Dermis blood vessel endothelial cell (primary cell): ENCODE measurements at regions not wholly inside any gene's neighbourhood (a gene's known extent, or its start where the extent isn't known, plus 50 kb on each side); places are given as distances from the start of the nearest gene placed in this dataset.

Experiments
- DNase-seq: peaks from one replicate; pipeline ENCODE4 v3.0.0; 2010

DNA sequence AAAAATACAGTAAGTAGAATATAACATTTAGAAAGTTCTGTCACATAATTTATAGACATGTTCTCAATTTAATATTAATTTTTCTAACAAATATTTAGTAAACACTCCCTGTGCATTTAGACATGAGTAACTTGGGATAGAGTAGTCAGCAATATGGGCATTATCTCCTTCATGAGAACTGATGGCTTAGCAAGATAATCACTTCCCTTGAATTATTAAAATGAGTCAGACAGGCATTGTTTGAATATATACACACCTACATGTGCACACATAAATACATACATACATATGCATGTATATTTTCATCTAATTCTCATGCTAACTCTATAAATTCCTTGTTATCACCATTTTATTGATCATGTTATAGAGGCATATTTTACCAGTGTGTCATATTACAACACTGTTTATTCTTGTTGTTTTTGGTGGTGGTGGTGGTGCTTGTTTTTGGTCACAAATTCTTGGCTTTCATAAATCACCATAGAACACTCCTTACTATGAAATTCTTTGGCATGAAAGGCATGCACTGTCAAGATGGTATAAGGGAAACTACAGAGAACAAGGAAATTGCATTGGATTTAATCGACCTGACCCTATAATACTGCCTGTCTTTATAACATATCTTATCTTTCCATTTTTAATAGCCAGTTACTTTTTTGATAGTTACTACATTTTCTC, 434.5 kb upstream of the MANEA start:
- DNase-seq = no peak

DNA sequence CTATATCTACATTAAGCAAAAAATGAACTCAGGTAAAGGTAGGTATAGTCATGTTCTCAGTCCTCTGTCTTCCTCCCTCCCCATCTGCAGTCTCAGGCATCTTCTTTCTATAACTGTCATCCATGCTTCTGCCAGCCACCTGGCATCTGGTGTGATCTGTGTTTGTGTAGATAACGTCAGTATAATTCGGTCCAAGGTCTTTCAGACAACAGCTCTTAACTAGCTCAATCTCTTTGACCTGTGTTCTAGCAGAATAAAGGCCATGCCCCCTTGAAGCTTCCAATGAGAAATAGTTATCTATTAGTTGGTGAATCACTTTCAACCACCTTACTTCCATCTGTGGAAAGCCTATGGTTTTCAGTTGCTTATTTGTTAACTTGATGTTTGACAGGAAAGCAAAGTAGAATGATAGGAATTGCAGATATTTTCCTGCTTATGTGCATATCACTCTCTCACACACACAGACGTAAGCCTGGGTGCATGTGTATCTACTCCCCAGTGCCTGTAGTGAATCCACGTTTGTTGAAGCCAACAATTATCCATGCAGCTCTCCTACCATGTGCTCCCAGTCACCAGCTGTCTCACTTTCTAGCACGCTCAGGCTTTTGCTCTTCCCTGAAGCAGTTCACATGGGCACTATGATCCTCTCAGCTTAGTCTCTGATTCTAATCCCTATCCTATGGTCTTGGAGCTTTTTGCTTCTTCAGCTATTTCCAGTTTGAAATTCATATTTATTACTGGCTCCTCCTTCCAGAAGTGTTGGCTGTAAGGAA, 433.7 kb upstream of the MANEA start:
- no peak for DNase-seq

DNA sequence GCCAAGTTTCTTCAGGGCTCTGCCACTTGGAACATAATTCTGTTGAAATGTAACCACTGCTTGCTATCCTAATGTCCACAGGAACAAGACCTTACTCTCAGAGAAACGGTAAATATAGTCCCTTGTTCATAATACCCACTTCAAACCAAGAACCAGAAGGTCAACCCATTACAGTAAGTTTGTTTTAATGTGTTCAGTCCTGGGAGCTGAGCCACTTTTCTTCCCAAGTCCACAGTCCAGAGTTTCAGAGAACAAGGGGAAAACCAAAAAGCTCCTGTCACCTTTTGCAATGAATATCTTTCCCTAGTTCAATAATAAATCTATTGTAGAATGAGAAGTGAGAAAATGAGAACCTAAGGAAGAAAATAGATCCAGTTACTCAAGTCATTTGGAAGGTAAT, 431.9 kb upstream of the MANEA start:
- DNase-seq = no peak

DNA sequence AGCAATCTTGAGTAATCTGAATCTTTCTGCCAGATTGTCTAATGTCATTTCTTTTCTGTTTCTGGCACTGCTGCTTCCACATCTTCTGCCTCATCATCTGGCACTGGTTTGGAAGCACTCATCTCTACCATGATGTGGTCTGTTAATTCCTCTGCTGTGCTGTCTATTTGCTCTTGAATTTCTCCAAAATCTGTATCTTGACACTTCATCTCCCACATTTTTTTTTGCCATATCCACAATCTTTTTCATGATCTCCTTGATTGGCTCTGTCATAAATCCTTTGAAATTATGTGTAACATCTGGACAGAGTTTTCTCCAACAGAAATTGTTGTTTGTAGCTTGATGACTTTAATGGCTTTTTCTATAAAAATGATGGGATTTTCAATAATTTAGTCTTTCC, 417.8 kb upstream of the MANEA start:
- DNase-seq = no peak

DNA sequence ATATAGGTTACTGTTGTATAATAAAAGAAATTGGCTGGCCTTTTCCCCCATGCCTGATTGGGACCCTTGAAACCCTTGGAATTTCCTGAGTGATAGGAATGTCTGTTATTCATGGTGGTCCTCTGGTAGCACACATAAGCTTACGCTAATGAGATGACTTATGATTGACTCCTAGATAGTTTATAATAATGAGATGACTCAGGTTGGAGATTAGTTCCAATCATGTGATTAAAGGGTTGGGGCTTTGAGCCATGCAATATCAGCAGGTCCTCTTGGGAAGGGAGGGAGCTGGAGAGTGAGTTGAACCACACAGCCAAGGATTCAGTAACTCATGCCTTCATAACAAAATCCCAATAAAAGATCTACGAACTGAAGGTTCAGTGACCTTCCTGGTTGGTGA, 407.6 kb upstream of the MANEA start:
- no peak for DNase-seq

DNA sequence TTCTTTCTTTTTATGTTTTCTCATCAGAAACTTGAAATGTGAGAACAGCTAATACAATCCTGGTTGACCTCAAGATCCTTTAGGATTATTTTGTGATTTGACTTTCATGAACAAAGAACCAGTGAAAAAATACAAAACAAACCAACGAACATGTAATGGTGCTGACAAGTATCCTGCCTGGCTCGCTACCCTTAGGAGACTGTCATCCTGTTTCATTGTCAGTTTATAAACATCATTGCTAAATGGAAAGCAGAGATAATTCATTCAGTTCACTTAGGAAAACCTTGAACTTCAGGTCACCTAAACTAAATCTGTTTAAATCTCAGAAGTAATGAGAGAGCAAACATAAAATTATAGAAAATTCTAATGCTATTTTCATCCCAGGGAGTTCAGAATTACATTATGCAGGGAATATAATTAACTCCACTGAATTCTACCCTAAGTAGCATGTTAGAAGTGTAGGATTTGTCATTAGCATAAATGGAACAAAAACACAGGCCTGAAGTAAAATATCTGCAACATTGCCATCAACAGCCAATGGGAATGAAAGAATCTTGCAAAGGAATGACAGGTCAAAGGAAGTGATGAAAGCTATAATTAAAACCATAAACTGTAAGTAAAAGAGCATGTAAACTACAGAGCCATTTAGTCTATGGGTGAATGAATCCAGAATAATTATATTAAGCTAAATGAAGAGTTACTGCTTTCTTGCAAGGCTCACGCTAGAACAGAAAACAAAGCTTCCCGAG, 401.2 kb upstream of the MANEA start:
- no peak for DNase-seq

DNA sequence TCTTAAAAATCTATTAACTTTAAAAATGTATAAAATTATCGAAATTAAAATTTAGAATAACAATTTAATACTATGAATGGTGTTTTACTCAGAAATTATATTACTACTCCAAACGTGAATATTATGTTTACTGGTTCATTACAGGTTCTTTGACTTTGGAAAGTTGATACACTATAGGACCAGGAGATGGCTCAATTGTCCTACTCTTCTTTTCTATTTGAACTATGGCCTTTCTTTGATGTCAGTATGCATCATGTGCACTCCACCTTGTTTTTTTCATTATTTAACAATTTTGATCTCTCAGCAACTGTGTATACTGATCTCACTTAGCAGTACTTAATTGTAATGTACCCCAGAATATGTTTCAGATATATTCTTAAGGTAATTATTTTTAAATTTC, 391.5 kb upstream of the MANEA start:
- no peak for DNase-seq

DNA sequence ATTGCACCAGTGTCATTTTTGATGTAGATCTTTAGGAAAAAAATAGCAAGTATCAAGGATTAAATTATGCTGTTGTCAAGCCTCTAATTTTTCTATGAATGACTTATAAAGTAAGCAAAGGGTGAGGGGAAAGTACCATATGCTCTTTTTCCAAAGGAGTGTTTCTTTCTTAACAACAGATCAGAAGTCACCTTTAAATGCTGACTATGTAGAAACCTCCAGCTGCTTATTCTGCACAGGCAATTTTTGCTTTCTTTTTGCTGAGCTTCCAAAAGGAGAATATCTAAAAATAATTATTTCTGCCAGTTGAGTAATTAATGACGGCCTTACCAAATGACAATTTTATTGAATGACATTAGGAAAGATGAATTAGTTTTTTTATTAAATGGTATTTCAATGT, 390.6 kb upstream of the MANEA start:
- DNase-seq = no peak

DNA sequence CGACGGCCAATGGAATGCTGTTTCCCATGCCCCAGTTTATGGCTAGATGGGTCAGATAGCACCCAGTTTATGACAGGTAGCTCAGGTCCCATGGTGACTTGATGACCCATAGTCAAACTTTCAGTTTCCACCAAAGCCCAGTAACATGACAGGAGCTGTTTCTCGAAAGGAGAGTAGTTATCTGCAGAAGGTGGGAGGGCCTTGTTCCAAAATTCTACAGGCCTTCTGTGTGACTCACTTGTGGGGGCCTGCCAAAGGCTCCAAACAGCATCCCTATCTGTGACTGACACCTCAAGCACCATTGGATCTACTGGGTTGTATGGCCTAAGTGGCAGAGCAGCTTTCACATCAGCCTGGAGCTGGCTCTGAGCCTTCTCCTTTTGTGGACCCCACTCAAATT, 379.7 kb upstream of the MANEA start:
- DNase-seq = no peak

DNA sequence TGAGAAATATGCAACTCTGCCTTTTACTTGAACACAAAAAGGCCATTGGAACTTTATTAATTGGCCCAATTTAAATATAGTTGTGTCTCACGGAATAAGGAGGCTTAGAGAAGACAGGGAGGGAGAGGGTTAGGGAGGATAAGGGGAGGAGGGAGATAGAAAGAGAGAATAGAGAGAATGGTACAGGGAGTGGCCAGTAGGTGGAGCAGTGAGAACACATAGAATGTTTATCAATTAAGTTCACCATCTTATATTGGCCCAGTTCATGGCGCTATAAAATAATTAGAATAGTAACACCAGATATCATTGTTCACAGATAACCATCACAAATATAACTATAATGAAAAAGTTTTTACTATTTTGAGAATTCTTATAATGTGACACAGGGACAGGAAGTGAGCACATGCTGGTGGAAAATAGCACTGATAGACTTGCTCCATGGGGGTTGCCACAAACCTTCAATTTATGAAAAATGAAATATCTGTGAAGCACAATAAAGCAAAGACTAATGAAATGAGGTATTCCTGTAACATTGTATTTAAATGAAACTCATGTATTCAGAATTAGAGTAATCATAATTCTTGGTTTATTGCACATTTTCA, 374.1 kb upstream of the MANEA start:
- peak; percentile 4 for DNase-seq

DNA sequence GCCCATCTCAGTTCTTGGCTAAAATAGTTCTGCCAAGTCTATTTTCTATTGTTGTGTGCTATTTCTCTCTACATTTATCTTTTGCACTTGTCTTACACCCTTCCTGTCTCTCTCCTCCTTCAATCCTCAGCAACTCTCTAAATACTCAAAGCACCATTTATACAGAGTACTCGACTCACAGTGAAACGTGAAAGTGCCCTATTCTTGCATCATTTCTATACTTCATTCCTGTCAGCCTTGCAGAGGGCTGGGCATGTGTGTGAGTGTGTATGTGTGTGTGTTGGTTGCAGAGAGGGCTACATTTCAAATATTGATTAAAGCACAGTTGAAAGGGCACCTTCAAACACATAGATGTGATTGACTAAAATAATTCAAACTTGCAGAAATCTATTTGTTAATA, 373.2 kb upstream of the MANEA start:
- no peak for DNase-seq

DNA sequence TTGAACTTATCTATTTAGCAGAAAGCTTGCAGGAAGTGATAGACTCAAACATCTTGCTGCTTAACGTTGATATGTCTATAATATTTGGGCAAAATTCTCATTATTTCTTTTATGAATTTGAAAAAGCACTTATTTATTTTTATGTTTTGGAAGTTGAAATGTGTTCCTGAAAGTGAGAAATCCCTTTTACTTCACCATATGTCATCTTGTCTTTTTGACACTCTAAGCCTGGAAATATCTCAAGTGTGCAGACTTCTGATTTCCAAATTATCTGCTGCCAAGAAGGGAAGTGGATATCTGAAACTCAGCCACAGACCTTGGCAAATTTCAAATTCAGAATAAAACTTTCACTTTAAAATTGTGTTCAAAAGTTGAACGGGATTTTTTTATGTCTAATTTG, 368.7 kb upstream of the MANEA start:
- no peak for DNase-seq

DNA sequence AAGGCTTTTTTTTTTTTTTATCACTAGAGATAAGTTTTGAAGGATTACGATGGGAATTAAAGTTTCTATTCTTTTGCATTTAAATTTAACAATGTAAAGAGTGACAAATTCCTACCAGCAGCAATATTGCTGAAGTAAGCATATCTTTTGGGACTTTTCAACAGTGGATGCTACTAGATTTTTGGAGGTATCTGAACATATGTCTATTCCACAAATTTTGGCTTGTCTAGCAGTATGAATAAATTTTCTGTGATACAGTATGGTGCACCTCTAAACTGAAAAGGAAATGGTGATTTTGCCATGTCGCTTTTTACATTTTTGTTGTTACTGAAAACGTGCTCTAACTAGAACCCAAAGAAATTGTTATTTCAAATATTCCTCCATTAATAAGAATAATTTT, 368.3 kb upstream of the MANEA start:
- DNase-seq = no peak

DNA sequence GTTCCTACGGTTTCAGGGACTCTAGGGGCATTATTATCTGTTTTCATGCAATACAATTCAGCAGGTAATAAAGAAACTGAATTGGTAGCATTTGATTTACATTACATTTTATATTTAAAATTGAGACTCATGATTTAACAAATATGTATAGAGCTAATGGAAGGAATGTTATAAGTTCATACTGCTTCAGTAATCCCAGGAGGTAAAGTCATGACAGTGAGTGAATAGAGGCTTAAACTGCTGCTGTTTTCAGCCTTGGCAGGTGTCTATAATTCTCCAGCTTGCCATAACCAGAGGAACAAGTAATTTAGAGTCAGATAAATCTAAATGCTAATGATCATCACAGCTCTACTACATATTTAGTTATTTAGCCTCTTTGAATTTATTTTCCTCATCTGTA, 360.8 kb upstream of the MANEA start:
- no peak for DNase-seq

DNA sequence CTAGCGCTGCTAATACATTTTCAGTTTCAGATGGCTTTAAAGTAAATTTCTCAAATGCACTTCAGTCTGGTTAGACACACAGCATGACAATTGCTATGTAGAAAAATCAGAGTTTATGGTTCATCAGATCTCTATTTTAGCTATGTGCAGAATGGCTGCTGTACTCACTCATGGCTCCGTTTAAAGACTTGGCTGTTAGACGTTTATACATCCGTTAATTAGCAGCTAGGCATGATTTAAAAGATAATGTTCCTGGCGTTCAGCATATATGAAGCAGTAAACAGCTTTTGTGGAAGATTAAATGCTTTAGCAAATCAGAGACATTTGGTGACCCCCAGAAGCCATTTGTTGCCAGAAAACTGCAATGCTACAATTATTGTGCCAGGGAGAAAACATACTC, 350.0 kb upstream of the MANEA start:
- DNase-seq = no peak

DNA sequence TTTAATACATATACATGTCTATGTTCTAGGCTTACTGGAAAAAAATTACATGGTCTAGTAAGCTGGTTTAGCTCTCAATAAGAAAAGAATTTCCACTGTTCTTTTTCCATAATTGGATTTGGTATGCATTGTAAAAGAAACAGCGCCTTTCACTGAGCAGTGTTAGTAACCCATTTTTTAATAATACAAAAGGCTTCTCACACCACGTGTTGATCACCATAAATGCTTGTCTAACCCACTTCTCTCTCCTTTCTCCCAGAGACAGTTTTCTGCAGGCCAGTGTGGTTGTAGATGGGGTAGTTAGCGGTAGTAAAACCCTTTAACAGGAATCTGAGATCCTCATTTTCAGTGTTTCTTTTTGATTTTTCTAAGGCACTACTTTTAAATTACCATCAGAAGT, 348.7 kb upstream of the MANEA start:
- no peak for DNase-seq

DNA sequence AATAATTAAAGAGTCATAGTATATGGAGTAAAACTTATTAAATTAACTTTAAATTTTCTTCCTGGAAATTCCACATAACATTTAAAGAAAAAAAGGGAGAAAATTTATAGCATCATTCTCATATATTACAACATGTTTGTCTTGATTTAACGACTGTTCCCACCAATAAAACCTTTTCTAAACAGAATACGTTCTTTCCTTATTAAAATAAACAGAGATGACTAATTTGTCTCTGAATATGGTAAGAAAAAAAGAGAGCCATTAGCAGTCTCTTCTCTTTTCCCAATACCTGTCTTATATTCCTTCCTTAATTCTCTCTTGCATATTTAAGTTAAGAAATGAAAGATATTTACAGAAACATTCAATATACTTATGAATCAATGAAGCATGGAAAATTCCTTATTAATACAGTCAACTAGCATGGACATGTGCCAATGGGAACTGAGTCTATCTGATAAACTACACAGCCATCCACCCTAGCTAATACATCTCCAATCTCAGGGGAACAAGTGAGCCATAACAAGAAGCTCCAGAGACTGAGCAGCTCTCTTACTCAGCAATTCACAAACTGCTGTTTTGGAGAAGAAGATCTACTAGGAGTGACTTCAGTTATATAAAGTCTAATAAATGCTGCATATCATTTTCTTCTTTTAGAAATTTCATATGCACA, 347.1 kb upstream of the MANEA start:
- DNase-seq = no peak

DNA sequence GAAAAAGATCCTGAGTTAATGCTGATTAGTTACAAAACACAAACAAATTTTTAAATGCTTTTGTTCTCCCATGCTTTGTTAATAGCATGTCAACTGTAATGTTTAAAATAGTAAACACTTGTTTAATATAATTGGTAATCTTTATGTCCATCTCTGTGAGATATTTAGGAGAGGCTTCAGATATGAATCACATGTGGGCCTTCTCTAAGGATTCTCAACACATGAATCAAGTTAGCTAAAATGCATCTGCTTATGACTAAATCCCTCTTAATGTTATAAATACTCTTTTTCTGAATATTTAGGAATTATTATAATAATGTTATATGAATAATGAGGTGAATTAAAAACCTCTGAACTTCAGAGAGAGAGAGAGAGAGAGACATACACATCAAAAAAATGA, 345.9 kb upstream of the MANEA start:
- DNase-seq = no peak

DNA sequence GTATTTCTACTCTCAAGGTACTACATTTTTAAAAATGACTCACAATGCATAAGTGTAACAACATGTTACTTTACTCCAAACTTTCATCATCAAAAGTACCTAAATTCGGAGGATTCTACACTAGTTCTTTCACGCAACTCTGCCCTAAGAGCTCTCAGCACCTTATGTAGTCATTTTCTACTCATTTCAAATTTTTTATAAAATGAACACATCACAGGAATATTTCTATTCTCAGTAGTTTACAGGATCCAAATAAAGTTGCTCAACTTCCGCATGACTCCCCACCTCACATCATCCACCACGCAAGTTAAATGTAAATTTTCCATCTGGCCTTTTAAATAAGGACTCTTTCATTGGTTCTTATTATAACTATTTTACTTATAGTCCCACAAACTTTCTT, 344.9 kb upstream of the MANEA start:
- no peak for DNase-seq

DNA sequence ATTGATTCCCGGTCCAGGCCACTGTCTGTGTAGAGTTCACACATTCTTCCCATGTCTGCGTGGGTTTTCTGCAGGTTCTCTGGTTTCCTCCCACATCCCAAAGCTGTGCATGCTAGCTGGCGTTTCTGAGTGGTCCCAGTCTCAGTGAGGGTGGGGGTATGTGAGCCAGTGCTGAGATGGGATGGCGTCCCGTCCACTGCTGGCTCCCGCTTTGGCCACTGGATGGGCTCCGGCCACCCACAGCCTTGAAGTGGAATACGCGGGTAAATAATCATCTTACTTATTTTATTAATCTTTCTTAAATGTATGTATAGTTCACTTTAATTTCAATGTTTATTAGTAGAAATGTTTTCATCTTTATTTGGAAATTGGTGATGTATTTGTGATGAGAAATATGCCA, 343.5 kb upstream of the MANEA start:
- no peak for DNase-seq

DNA sequence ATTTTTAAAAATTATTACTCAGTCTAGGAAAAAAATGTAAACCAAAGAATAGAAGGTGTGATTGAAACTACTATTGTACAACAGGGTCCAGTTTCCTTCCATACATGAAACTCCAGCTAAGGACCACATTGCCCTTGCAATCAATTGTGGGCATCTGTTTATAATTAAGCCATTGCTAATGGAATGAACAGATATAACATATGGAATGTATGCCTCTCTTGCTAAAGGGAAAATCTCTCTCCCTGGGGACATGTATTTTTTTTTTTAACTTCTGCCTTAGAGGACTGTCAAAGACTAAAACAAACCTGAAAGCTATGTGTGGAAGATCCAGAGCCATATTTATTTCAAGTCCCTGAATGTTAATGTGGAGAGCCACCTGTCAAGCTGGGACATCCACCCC, 336.8 kb upstream of the MANEA start:
- DNase-seq = no peak

DNA sequence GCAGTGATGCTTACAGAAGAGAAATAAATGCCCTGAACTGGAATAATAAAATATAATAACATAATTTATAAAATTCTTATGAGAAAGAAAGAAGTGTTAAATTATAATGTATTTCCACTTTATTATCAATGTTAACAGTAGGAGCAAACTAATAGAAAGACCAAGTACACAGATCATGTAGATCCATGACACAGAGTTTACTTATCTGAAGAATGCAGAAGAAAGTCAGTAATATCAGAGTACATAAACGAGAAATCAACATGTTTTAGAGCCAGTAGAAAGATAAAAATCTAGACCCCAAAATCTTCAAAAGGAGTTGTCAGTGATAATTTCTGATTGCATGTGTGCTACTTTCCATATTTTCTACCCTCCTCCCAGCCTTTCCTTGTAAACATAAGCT, 334.8 kb upstream of the MANEA start:
- no peak for DNase-seq

DNA sequence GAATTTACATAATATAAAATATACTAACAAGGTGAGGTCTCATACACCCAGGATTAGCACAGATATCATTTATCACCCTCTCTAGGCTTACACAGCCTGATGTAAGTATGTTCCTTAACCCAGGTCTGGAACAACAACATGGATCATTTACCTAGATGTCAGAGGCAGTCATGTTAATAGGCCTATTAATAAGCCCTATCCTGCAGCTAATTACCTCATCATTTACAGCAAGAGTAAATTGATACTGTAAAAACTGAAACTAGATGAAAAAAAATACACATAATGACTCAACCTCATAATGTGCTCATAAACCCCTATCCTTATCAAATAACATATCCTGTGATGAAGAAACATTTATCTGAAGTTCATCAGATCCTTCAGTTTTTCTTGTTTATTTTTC, 334.3 kb upstream of the MANEA start:
- no peak for DNase-seq
